ENCODE measurements at regions not wholly inside any gene's neighbourhood (a gene's known extent, or its start where the extent isn't known, plus 50 kb on each side); places are given as distances from the start of the nearest gene placed in this dataset.

DNA sequence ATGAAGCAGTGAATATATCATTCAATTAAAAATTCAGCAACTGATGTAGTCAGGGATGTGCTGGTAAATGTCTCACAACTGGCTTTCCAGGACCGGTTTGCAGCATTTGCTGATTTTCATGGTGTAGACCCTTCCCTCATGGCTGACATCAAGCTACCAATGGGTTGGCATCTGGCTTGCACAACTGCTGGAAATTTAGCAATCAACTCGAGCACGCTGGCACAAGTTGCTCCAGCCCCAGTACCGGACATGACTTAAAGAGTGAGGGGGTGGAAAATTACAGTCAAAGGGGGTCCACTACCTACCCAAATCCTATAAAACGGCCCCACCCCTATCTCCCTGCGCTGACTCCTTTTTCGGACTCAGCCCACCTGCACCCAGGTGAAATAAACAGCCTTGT, 198.4 kb upstream of the NRP1 start:
- TF ChIP-seq CTCF (conservative IDR thresholded peaks at IDR 0.05; ENCODE audit: low read depth, low read length) (no peak), EZH2 (IDR thresholded peaks at IDR 0.05; ENCODE audit: borderline replicate concordance, low read depth, low read length, poor library complexity, severe bottlenecking) (no peak)
